T-cell (primary cell): ENCODE measurements at regions not wholly inside any gene's neighbourhood (a gene's known extent, or its start where the extent isn't known, plus 50 kb on each side); places are given as distances from the start of the nearest gene placed in this dataset.

ENCODE experiments used
- ATAC-seq, 4 experiments: fragments of 200-7000 bp in 3 of 4; fragments of 150-1000 bp in 1 of 4; cut with Tn5 transposase; replicated peaks in 1 of 4; 1 replicate in 3 of 4; 2 replicates in 1 of 4; pipeline ENCODE4 v1.10.0; 2021; ENCODE audit warnings: moderate library complexity in 3 of 4, mild to moderate bottlenecking in 2 of 4, moderate number of reproducible peaks in 1 of 4
- CTCF ChIA-PET, 2 donors: fragments of 300-600 bp; sonication (Branson Sonifier 250); formaldehyde crosslinking; loops; one replicate each; lab custom pipeline; 2022; ENCODE audit warnings: antibody characterized with exemption in 2 of 2; lab: Charles Lee
- POLR2A ChIA-PET, 2 donors: fragments of 300-600 bp; sonication (Branson Sonifier 250); formaldehyde crosslinking; loops; one replicate each; lab custom pipeline; 2022; ENCODE audit warnings: antibody characterized with exemption in 2 of 2; lab: Charles Lee
- DNase-seq, 35 experiments: peaks; one replicate each; pipeline versions ENCODE4 v3.0.0 to v3.0.0-alpha.2; 2013 to 2023
- H3K27ac ChIP-seq: one replicate; pipeline ENCODE4 v1.5.1; 2013; ENCODE audit warnings: low read length
- H3K27me3 ChIP-seq, 2 experiments: replicated peaks in 1 of 2; 1 replicate in 1 of 2; 2 replicates in 1 of 2; pipeline versions ENCODE4 v1.6.1 to v1.7.0; 2013; ENCODE audit warnings: low read length in 1 of 2, mixed read lengths in 1 of 2; ENCODE audit not compliant: control insufficient read depth in 2 of 2, insufficient read depth in 2 of 2; ENCODE audit errors: extremely low read depth in 1 of 2
- H3K36me3 ChIP-seq, 2 donors: 1 replicate in 1 of 2; 2 replicates in 1 of 2; pipeline versions ENCODE4 v1.6.1 to v1.7.0; 2013; ENCODE audit warnings: low read length in 1 of 2; ENCODE audit not compliant: control insufficient read depth in 2 of 2, insufficient read depth in 1 of 2; ENCODE audit errors: extremely low read depth in 1 of 2
- H3K4me1 ChIP-seq, 2 experiments: 1 replicate in 1 of 2; 2 replicates in 1 of 2; pipeline versions ENCODE4 v1.6.1 to v1.7.0; 2013; ENCODE audit warnings: low read length in 2 of 2, mixed read lengths in 1 of 2; ENCODE audit not compliant: insufficient read depth in 2 of 2, control insufficient read depth in 1 of 2; ENCODE audit errors: extremely low read depth in 1 of 2
- H3K4me3 ChIP-seq, 2 donors: 1 replicate in 1 of 2; 2 replicates in 1 of 2; pipeline versions ENCODE4 v1.5.1 to v1.7.0; 2013; ENCODE audit warnings: mild to moderate bottlenecking in 2 of 2, low read length in 1 of 2, moderate library complexity in 1 of 2; ENCODE audit not compliant: control insufficient read depth in 1 of 2; ENCODE audit errors: extremely low read depth in 1 of 2
- H3K9me3 ChIP-seq: 2 replicates; pipeline ENCODE4 v1.7.0; 2013
- H3K27ac Mint-ChIP-seq, 2 donors: one replicate each; pipeline ENCODE4 v1.8.0; 2020 to 2021; ENCODE audit warnings: mild to moderate bottlenecking in 2 of 2, mixed read lengths in 2 of 2
- H3K27me3 Mint-ChIP-seq, 2 donors: one replicate each; pipeline ENCODE4 v1.8.0; 2021 to 2022; ENCODE audit warnings: mixed read lengths in 2 of 2
- H3K36me3 Mint-ChIP-seq: one replicate; pipeline ENCODE4 v1.8.0; 2021; ENCODE audit warnings: mixed read lengths
- H3K4me1 Mint-ChIP-seq, 3 donors: one replicate each; pipeline ENCODE4 v1.8.0; 2020 to 2022; ENCODE audit warnings: mixed read lengths in 3 of 3, mild to moderate bottlenecking in 1 of 3
- H3K4me3 Mint-ChIP-seq, 3 donors: one replicate each; pipeline ENCODE4 v1.8.0; 2020 to 2022; ENCODE audit warnings: mild to moderate bottlenecking in 3 of 3, mixed read lengths in 3 of 3, moderate library complexity in 3 of 3
- H3K9me3 Mint-ChIP-seq, 3 donors: one replicate each; pipeline ENCODE4 v1.8.0; 2020 to 2022; ENCODE audit warnings: mixed read lengths in 3 of 3
- WGBS: methylation state at CpG from one replicate; pipeline ENCODE4 v1.1.5; 2013; ENCODE audit warnings: missing lambda C conversion rate; ENCODE audit not compliant: insufficient coverage; 5-methylcytosine and 5-hydroxymethylcytosine counted together

DNA sequence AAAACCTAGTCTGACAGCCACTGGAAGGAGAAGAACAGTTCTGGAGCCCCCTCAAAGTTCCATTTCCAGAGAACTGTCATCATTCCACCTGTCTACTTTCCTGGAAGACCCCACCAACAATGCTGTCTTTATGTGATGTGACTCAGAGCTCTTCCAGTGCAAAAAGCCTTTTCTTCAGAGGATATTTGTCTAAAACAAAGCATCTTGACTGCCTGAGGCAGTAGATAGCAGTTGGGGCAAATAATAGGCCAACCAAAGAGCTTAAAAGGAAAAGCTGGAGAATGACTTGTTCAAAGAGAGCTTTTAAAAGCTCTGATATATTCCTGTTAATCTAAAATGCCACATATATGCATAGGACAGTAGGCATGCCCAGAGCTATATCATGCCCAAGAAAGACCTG lies 62.6 kb downstream of the MIS18A start:
- DNase-seq (no peak), ATAC-seq (no peak)
- Mint-ChIP-seq H3K9me3 (peaks cover 3 to 8% (median 8%) of the 10 kb centered on the region in 3 donors), H3K36me3 (peaks cover 6% of the 10 kb centered on the region), H3K4me1 (no peaks in the 10 kb centered on the region), H3K27ac (no peak overlapping the region), H3K4me3 (no peak overlapping the region), H3K27me3 (peaks cover 16 to 35% of the 10 kb centered on the region in 2 donors)
- no peak overlapping the region for H3K27ac ChIP-seq
- peaks cover 0 to 31% of the 10 kb centered on the region in 2 experiments for H3K27me3 ChIP-seq
- H3K9me3 ChIP-seq: no peaks in the 10 kb centered on the region
- CTCF ChIA-PET: no interaction called here
- no peaks in the 10 kb centered on the region for H3K36me3 ChIP-seq
- no peak overlapping the region for H3K4me3 ChIP-seq
- POLR2A ChIA-PET: no interaction called here
- no peaks in the 10 kb centered on the region for H3K4me1 ChIP-seq

- 17% methylated on average over 1 of the region's 5 CpGs for WGBS
- H3K4me3 Mint-ChIP-seq: no peak overlapping the region
- no peak for ATAC-seq
- ChIA-PET CTCF (interaction anchor here in 1 of 2 donors (0.6 kb wide), 2 partner anchors 210 to 441 kb away, joined by 3 to 15 read pairs; no protein-coding TSS in a partner anchor), POLR2A (no interaction called here)
- Histone ChIP-seq H3K36me3 (no peaks in the 10 kb centered on the region), H3K27ac (no peak overlapping the region), H3K27me3 (peaks cover 0 to 31% of the 10 kb centered on the region in 2 experiments), H3K4me3 (no peak overlapping the region), H3K9me3 (no peaks in the 10 kb centered on the region), H3K4me1 (no peaks in the 10 kb centered on the region)
- H3K4me1 Mint-ChIP-seq: no peaks in the 10 kb centered on the region
- no peak overlapping the region for H3K27ac Mint-ChIP-seq
- H3K36me3 Mint-ChIP-seq: peaks cover 6% of the 10 kb centered on the region
- no peak for DNase-seq
- H3K27me3 Mint-ChIP-seq: peaks cover 16 to 29% of the 10 kb centered on the region in 2 donors
- H3K9me3 Mint-ChIP-seq: peaks cover 0 to 2% (median 0%) of the 10 kb centered on the region in 3 donors
Observed at GRCh38 chr21:32215306-32215685, 63.6 kb downstream of the MIS18A start.

DNA sequence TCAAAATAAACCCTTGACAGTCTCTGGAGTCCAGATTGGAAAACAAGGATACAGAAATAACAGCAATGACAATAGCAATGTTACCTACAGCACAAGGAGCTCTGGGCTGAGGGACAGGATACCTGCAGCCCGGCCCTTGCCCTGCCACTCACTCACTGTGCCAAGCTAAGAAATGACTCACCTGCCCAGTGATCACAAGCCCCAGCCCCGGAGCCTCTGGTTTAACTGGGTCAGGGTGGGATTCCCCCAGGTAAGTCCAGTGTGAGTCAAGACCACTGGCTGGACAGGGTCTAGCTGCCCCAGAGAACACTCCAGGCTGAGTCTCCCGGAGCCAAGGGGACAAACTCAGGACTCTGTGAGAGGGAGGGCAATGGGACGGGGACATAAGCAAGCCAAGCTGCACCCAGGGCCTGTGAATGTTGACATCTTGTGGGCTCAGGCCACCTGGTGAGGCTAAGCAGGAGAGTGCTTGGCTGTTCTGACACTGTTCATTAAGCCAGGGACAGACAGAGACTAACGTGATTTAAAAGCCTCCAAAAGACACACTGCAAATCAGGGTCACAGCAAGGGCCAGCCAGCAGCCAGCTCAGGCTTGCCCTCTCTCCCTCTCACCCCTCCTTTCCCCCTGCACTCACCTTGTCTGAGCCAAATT lies 64.1 kb downstream of the MIS18A start:
- Mint-ChIP-seq H3K36me3 (peaks cover 6% of the 10 kb centered on the region), H3K27me3 (peaks cover 16 to 24% of the 10 kb centered on the region in 2 donors), H3K4me1 (no peaks in the 10 kb centered on the region), H3K4me3 (no peak overlapping the region), H3K9me3 (peaks cover 0 to 2% (median 0%) of the 10 kb centered on the region in 3 donors), H3K27ac (no peak overlapping the region)
- Histone ChIP-seq H3K27ac (no peak overlapping the region), H3K9me3 (no peaks in the 10 kb centered on the region), H3K4me1 (no peaks in the 10 kb centered on the region), H3K36me3 (no peaks in the 10 kb centered on the region), H3K27me3 (peaks cover 0 to 27% of the 10 kb centered on the region in 2 experiments), H3K4me3 (no peak overlapping the region)
- 80% methylated on average over 4 of the region's 5 CpGs for WGBS
- ChIA-PET POLR2A (no interaction called here), CTCF (interaction anchor here in 1 of 2 donors (0.6 kb wide), 2 partner anchors 210 to 441 kb away, joined by 3 to 15 read pairs; no protein-coding TSS in a partner anchor)
- no peak for DNase-seq
- ATAC-seq: no peak

DNA sequence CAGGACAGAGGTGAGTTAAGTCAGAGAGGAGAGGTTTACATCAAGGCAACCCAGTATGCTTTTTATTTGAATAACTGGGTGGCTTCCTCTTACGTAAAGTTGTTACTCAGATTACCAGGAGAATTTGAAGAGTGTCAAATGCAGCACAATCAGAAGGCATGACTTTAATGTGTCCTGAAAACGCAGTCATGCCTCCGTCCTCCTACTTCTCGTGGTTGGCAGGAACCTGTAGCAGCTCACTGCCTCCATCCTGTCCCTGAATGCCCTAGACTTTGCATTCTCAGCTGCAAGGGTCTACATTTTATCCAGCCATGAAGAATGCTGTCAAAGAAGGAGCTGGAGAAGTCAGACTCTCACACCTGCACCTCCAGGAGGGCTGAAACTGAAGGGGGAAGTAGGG lies 66.7 kb downstream of the MIS18A start:
- Histone ChIP-seq H3K27ac (no peak overlapping the region), H3K9me3 (no peaks in the 10 kb centered on the region), H3K36me3 (no peaks in the 10 kb centered on the region), H3K27me3 (peaks cover 0 to 15% of the 10 kb centered on the region in 2 experiments), H3K4me1 (no peaks in the 10 kb centered on the region), H3K4me3 (no peak overlapping the region)
- no peak for DNase-seq
- ATAC-seq: no peak
- POLR2A ChIA-PET: no interaction called here
- Mint-ChIP-seq H3K9me3 (no peaks in the 10 kb centered on the region), H3K4me3 (no peak overlapping the region), H3K36me3 (peaks cover under 1% of the 10 kb centered on the region), H3K27me3 (peaks cover 8 to 11% of the 10 kb centered on the region in 2 donors), H3K27ac (no peak overlapping the region), H3K4me1 (no peaks in the 10 kb centered on the region)
- CTCF ChIA-PET: no interaction called here
- 73% methylated on average over 3 of the region's 4 CpGs for WGBS

DNA sequence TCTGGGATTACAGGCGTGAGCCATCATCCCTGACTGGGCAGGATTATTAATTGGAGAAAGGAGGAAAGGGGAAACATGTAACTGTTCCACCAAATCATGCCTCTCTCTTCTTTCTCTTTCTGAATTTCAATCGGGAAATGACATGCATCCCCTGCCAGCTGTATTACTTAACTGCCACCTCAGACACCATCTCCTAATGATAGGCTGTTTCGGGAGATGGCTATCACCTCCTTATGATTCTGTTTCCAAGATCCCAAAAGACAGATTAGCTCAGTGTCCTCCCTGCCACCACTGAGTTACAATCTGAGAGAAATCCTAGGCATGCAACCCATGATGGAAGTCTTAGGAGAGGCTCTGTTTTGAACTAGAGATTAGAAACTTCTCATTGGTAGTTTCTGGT lies 67.5 kb downstream of the MIS18A start:
- ChIA-PET CTCF (no interaction called here), POLR2A (no interaction called here)
- no peaks in the 10 kb centered on the region for H3K4me1 Mint-ChIP-seq
- ATAC-seq (no peak), DNase-seq (no peak)
- H3K4me3 Mint-ChIP-seq: no peak overlapping the region
- Histone ChIP-seq H3K27ac (no peak overlapping the region), H3K27me3 (peaks cover 0 to 15% of the 10 kb centered on the region in 2 experiments), H3K4me3 (no peak overlapping the region), H3K4me1 (no peaks in the 10 kb centered on the region), H3K36me3 (no peaks in the 10 kb centered on the region), H3K9me3 (no peaks in the 10 kb centered on the region)
- no peaks in the 10 kb centered on the region for H3K9me3 Mint-ChIP-seq
- H3K27me3 Mint-ChIP-seq: peaks cover 10 to 11% of the 10 kb centered on the region in 2 donors
- no peak overlapping the region for H3K27ac Mint-ChIP-seq
- 80% methylated on average over 1 of the region's 3 CpGs for WGBS
- no peaks in the 10 kb centered on the region for H3K36me3 Mint-ChIP-seq

DNA sequence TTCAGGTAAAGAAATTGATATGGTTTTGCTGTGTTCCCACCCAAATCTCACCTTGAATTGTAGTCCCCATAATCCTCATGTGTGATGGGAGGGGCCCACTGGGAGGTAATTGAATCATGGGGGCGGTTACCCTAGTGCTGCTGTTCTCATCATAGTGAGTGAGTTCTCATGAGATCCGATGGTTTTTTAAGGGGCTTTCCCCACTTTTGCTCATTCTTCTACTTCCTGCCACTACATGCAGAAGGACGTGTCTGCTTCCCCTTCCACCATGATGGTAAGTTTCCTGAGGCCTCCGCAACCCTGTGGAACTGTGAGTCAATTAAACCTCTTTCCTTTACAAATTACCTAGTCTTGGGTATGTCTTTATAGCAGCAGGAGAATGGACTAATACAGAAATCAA lies 69.3 kb downstream of the MIS18A start:
- no peak for DNase-seq
- Mint-ChIP-seq H3K4me3 (no peak overlapping the region), H3K27ac (no peak overlapping the region), H3K36me3 (no peaks in the 10 kb centered on the region), H3K4me1 (no peaks in the 10 kb centered on the region), H3K9me3 (no peaks in the 10 kb centered on the region), H3K27me3 (peaks cover 8 to 12% of the 10 kb centered on the region in 2 donors)
- H3K27me3 ChIP-seq: peaks cover 0 to 10% of the 10 kb centered on the region in 2 experiments
- no CpG with 5 or more reads among the region's 4 CpGs for WGBS
- POLR2A ChIA-PET: no interaction called here
- no peaks in the 10 kb centered on the region for H3K4me1 ChIP-seq
- no peak overlapping the region for H3K27ac ChIP-seq
- CTCF ChIA-PET: no interaction called here
- H3K4me3 ChIP-seq: no peak overlapping the region
- H3K36me3 ChIP-seq: no peaks in the 10 kb centered on the region
- ATAC-seq: no peak
- no peaks in the 10 kb centered on the region for H3K9me3 ChIP-seq

DNA sequence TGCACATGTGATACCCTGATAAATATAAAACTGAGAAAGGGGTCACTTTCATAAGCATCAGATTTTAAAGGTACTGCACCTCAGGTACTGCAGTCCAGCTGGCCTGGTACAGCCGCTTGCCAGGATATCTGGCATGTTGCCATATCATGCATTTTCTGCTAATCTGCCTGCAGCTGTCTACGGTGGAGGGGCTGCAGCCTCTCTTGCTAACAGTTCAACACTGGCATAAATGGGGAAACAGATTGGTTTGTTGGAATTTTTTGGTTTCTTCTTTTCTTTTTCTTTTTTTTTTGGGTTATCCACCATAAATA lies 71.5 kb downstream of the MIS18A start:
- Mint-ChIP-seq H3K4me3 (no peak overlapping the region), H3K4me1 (no peaks in the 10 kb centered on the region), H3K27me3 (peaks cover 0 to 5% of the 10 kb centered on the region in 2 donors), H3K27ac (no peak overlapping the region), H3K36me3 (no peaks in the 10 kb centered on the region), H3K9me3 (peaks cover 0 to 4% (median 0%) of the 10 kb centered on the region in 3 donors)
- POLR2A ChIA-PET: no interaction called here
- ATAC-seq: no peak
- no peaks in the 10 kb centered on the region for H3K36me3 ChIP-seq
- no peak for DNase-seq
- CTCF ChIA-PET: no interaction called here
- H3K4me3 ChIP-seq: no peak overlapping the region
- WGBS: 83% methylated on average over 1 of the region's 2 CpGs
- H3K27me3 ChIP-seq: no peaks in the 10 kb centered on the region
- H3K9me3 ChIP-seq: no peaks in the 10 kb centered on the region
- H3K27ac ChIP-seq: no peak overlapping the region
- no peaks in the 10 kb centered on the region for H3K4me1 ChIP-seq
